Loucy (cell line): ENCODE measurements at regions not wholly inside any gene's neighbourhood (a gene's known extent, or its start where the extent isn't known, plus 50 kb on each side); places are given as distances from the start of the nearest gene placed in this dataset.

ENCODE experiments used
- CTCF ChIP-seq: fragments of 200-600 bp; sonication (generic); conservative IDR thresholded peaks from 2 replicates; pipeline ENCODE4 v1.5.1; 2014; ENCODE audit warnings: mild to moderate bottlenecking, antibody characterized with exemption, low read length
- EZH2phosphoT487 ChIP-seq: fragments of 200-600 bp; IDR thresholded peaks from 2 replicates; pipeline ENCODE4 v1.6.1; 2018; ENCODE audit warnings: antibody characterized with exemption, mild to moderate bottlenecking, moderate library complexity, borderline replicate concordance

DNA sequence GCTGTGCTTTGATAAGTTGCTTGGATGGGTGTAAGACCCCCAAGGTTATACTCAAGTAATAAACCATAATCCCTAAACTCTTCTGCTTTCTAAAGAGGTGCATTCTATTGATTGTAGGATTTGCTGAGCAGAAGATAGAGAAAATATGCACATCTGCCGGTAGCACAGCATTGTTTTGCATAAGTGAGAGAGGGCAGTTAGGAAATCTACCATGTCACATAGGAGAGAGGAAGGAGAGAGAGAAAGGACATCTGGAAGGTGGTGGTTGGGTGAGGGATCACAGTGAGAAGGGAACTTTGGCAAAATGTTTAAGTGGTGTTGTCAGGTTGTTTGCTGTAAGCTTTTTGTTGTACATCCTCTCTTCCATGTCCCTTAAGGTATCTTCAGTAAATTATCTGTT, 73.6 kb upstream of the BDNF start:
- TF ChIP-seq CTCF (no peak), EZH2phosphoT487 (no peak)
